KMS-11 (cell line): ENCODE measurements at regions not wholly inside any gene's neighbourhood (a gene's known extent, or its start where the extent isn't known, plus 50 kb on each side); places are given as distances from the start of the nearest gene placed in this dataset.
"Not testable (repeated sequence)": the region's sequence is repeated elsewhere in the genome, so short reads cannot be mapped to it uniquely, and the experiment has no call there.

Experiments used
- H2AFZ ChIP-seq: fragments of 200-600 bp; sonication (generic); 2 replicates; pipeline ENCODE4 v1.6.1; 2016; ENCODE audit warnings: antibody characterized with exemption, mixed run types, low read depth
- H3K27ac ChIP-seq: fragments of 200-600 bp; sonication (generic); 2 replicates; pipeline ENCODE4 v1.6.1; 2016; ENCODE audit warnings: mild to moderate bottlenecking, mixed run types
- H3K27me3 ChIP-seq: fragments of 200-600 bp; sonication (generic); 2 replicates; pipeline ENCODE4 v1.6.1; 2017; ENCODE audit warnings: mild to moderate bottlenecking, low read depth, mixed run types, moderate library complexity; ENCODE audit not compliant: insufficient read depth
- H3K36me3 ChIP-seq: fragments of 200-600 bp; sonication (generic); 2 replicates; pipeline ENCODE4 v1.6.1; 2017; ENCODE audit warnings: mild to moderate bottlenecking, mixed run types; ENCODE audit not compliant: insufficient read depth
- H3K4me1 ChIP-seq: fragments of 200-600 bp; sonication (generic); 2 replicates; pipeline ENCODE4 v1.6.1; 2016; ENCODE audit warnings: mild to moderate bottlenecking, low read depth, mixed run types; ENCODE audit not compliant: poor library complexity, severe bottlenecking
- H3K4me2 ChIP-seq: fragments of 200-600 bp; sonication (generic); 2 replicates; pipeline ENCODE4 v1.7.0; 2016; ENCODE audit warnings: mild to moderate bottlenecking, mixed run types
- H3K4me3 ChIP-seq: fragments of 200-600 bp; sonication (generic); IDR thresholded peaks from 2 replicates; pipeline ENCODE4 v1.6.1; 2017; ENCODE audit warnings: low read depth, low read length, mixed read lengths; ENCODE audit not compliant: insufficient read depth
- H3K79me2 ChIP-seq: fragments of 200-600 bp; sonication (generic); 2 replicates; pipeline ENCODE4 v1.6.1; 2016; ENCODE audit warnings: low read depth, mixed run types; ENCODE audit not compliant: insufficient read depth
- H3K9ac ChIP-seq: fragments of 200-600 bp; sonication (generic); 2 replicates; pipeline ENCODE4 v1.6.1; 2016; ENCODE audit warnings: mild to moderate bottlenecking, mixed run types
- H4K20me1 ChIP-seq: fragments of 200-600 bp; sonication (generic); 2 replicates; pipeline ENCODE4 v1.6.1; 2016; ENCODE audit warnings: mild to moderate bottlenecking, mixed run types; ENCODE audit not compliant: insufficient read depth
- TF ChIP-seq, protein P1 (sequence below): fragments of 200-600 bp; sonication (generic); conservative IDR thresholded peaks from 2 replicates; pipeline ENCODE4 v1.6.1; 2017; ENCODE audit warnings: low read depth, mild to moderate bottlenecking, antibody characterized with exemption, low read length, moderate library complexity, mixed read lengths

DNA sequence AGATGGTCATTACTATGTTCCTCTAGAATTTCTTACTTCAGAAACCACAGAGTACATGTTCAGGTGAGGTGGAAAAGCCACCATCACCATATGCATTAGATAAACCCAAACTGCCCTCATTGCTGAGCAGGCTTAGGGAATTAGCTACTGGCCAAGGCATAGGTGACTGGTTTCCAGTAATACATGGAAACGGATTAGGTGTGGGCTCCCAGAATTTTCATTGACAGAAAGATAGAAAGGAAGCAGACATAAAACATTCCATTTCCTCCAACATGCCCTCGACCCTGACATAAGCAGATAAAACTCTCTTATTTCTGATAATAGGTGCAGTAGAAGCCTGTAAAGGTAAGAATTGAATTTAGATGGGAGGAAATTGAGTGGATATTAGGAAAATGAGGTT, 1466.1 kb downstream of the SUCLG1 start:
- TF ChIP-seq, protein P1, sequence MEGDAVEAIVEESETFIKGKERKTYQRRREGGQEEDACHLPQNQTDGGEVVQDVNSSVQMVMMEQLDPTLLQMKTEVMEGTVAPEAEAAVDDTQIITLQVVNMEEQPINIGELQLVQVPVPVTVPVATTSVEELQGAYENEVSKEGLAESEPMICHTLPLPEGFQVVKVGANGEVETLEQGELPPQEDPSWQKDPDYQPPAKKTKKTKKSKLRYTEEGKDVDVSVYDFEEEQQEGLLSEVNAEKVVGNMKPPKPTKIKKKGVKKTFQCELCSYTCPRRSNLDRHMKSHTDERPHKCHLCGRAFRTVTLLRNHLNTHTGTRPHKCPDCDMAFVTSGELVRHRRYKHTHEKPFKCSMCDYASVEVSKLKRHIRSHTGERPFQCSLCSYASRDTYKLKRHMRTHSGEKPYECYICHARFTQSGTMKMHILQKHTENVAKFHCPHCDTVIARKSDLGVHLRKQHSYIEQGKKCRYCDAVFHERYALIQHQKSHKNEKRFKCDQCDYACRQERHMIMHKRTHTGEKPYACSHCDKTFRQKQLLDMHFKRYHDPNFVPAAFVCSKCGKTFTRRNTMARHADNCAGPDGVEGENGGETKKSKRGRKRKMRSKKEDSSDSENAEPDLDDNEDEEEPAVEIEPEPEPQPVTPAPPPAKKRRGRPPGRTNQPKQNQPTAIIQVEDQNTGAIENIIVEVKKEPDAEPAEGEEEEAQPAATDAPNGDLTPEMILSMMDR = no peak
- H3K4me2 ChIP-seq = no peak overlapping the region
- H4K20me1 ChIP-seq = no peaks in the 10 kb centered on the region

DNA sequence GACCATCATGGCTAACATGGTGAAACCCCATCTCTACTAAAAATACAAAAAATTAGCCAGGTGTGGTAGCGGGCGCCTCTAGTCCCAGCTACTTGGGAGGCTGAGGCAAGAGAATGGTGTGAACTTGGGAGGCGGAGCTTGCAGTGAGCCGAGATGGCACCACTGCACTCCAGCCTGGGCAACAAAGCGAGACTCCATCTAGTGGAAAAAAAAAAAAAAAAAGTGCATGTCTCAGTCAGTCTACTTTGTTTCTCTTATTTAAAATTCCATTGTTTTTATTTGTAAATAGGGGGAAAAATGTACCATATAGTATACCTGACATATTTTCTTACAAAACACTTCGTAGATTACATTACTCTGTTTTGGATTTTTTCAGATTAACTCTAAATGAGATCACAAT, 1471.4 kb downstream of the SUCLG1 start:
- not testable (repeated sequence) for H3K4me1 ChIP-seq, H3K27me3 ChIP-seq, H3K36me3 ChIP-seq, H3K9ac ChIP-seq, H4K20me1 ChIP-seq, H3K79me2 ChIP-seq, H2AFZ ChIP-seq, H3K4me3 ChIP-seq, H3K4me2 ChIP-seq, H3K27ac ChIP-seq

More for the DNA sequence above, 1466.1 kb downstream of the SUCLG1 start:
- H3K27ac ChIP-seq = no peak overlapping the region
- H2AFZ ChIP-seq = no peak overlapping the region
- H3K36me3 ChIP-seq = no peaks in the 10 kb centered on the region
- H3K79me2 ChIP-seq = no peaks in the 10 kb centered on the region
- no peak overlapping the region for H3K4me3 ChIP-seq
- H3K9ac ChIP-seq = no peak overlapping the region
- no peaks in the 10 kb centered on the region for H3K27me3 ChIP-seq
- H3K4me1 ChIP-seq = no peaks in the 10 kb centered on the region

DNA sequence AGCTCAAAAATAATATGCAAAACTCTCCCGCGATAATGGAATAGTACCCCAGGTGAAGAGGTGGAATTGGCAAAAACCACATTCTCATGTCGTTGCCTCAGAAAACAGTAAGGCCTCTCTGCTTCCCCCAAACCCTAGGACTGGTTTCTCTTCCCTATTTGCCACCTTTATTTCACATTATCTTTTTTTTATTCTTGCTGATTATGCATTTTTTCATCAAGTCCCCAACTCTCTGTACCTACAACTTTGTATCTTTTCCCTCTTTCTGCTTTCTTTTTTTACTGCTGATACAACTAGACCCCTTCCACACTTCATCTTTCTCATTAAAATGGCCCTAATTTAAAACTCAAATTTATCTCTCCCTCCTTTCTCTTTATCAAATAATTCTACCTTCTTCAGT, 1472.2 kb downstream of the SUCLG1 start:
- H3K4me2 ChIP-seq = no peak overlapping the region
- H4K20me1 ChIP-seq = no peaks in the 10 kb centered on the region
- no peak overlapping the region for H3K9ac ChIP-seq
- H2AFZ ChIP-seq = no peak overlapping the region
- H3K27ac ChIP-seq = no peak overlapping the region
- H3K36me3 ChIP-seq = no peaks in the 10 kb centered on the region
- no peaks in the 10 kb centered on the region for H3K79me2 ChIP-seq
- TF ChIP-seq, protein P1 = no peak
- H3K27me3 ChIP-seq = no peaks in the 10 kb centered on the region
- H3K4me1 ChIP-seq = no peaks in the 10 kb centered on the region
- H3K4me3 ChIP-seq = no peak overlapping the region

DNA sequence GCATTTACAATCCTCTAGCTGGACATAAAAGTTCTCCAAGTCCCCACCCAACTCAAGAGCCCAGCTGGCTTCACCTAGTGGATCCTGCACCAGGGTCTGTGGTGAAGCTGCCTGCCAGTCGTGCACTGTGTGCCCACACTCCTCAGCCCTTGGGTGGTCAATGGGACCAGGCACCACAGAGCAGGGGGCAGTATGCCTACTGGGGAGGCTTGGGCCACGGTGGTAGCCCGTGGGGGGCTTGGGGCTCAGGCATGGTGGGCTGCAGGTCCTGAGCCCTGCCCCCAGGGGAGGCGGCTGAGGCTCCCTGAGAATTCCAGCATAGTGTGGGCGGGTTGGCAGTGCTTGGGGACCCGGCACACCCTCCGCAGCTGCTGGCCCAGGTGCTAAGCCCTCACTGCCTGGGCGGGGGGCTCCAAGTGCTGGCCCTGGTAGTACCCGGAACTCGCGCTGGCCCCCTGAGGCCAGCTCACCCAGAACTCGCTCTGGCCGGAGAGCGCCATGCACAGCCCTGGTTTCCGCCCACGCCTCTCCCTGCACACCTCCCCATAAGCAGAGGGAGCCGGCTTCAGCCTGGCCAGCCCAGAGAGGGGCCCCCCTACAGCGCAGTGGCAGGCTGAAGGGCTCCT, 1473.4 kb downstream of the SUCLG1 start:
- Histone ChIP-seq H3K4me2 (no peak overlapping the region), H3K4me3 (no peak overlapping the region), H3K27ac (no peak overlapping the region), H4K20me1 (no peaks in the 10 kb centered on the region), H3K4me1 (no peaks in the 10 kb centered on the region), H3K27me3 (no peaks in the 10 kb centered on the region), H3K79me2 (no peaks in the 10 kb centered on the region), H3K9ac (no peak overlapping the region), H2AFZ (no peak overlapping the region), H3K36me3 (no peaks in the 10 kb centered on the region)
- TF ChIP-seq, protein P1 = no peak

DNA sequence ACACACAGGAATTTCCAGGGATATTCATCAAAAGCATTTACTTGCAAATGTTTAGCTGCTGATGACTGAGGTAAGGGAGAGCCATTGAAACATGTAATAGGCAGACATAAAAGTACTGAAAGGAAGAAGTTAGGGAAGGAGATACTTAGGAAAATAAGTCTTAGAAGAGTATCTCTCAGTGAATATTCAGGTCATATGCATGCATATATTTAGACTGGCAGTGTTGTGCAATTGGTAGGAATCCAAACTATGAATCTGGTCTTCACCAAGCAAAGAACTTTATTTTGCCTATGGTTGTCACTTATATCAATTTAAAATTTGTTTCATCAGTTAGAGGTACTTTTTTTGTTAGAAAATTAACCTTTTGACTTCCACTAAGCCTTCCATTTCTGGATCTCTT, 1490.7 kb downstream of the SUCLG1 start:
- TF ChIP-seq, protein P1 = no peak
- H3K36me3 ChIP-seq = no peaks in the 10 kb centered on the region

More for the DNA sequence above, 1490.7 kb downstream of the SUCLG1 start:
- H3K27me3 ChIP-seq = no peaks in the 10 kb centered on the region
- no peaks in the 10 kb centered on the region for H3K4me1 ChIP-seq
- H3K9ac ChIP-seq = no peak overlapping the region
- no peak overlapping the region for H3K4me2 ChIP-seq
- no peak overlapping the region for H3K4me3 ChIP-seq
- H3K79me2 ChIP-seq = no peaks in the 10 kb centered on the region
- H2AFZ ChIP-seq = no peak overlapping the region
- H4K20me1 ChIP-seq = no peaks in the 10 kb centered on the region
- no peak overlapping the region for H3K27ac ChIP-seq
